ENCODE measurements at regions not wholly inside any gene's neighbourhood (a gene's known extent, or its start where the extent isn't known, plus 50 kb on each side); places are given as distances from the start of the nearest gene placed in this dataset.
A peak's percentile ranks its signal among the peaks of the same experiment; 100 is the strongest.

- 0 out of 4 replicates have a peak, but pooled peaks of 1 of the 2 experiments have one; percentile 15 for TF ChIP-seq NRF1 (conservative IDR thresholded peaks at IDR 0.05 in 1 of 2, IDR thresholded peaks at IDR 0.05 in 1 of 2)
- no peak for TF ChIP-seq ZNF143 (CRISPR knock-in tag; IDR thresholded peaks at IDR 0.05)
- TF ChIP-seq THAP7 (CRISPR knock-in tag; IDR thresholded peaks at IDR 0.05): no peak
- 0 out of 2 replicates have a peak, but pooled peaks have one; percentile 63 for TF ChIP-seq DDX20 (tag; IDR thresholded peaks at IDR 0.05; ENCODE audit: low read depth)
- no peak for TF ChIP-seq KLF1 (tag; IDR thresholded peaks at IDR 0.05)
- TF ChIP-seq VEZF1 (CRISPR knock-in tag; IDR thresholded peaks at IDR 0.05): peak; percentile 31; the same call in 1 of the 2 replicates
- no peak for TF ChIP-seq TFE3 (CRISPR knock-in tag; IDR thresholded peaks at IDR 0.05)
- peak; percentile 90 for TF ChIP-seq ZBTB17 (CRISPR knock-in tag; IDR thresholded peaks at IDR 0.05)
- peak; percentile 95 for TF ChIP-seq TFAP4 (CRISPR knock-in tag; IDR thresholded peaks at IDR 0.05; ENCODE audit: borderline replicate concordance)
- TF ChIP-seq PTTG1 (tag; IDR thresholded peaks at IDR 0.05; ENCODE audit: low read depth): peak; percentile 85
- no peak for TF ChIP-seq HCFC1 (IDR thresholded peaks at IDR 0.05; ENCODE audit: low read depth, low read length)
- no peak for TF ChIP-seq MITF (IDR thresholded peaks at IDR 0.05)
- TF ChIP-seq ARID1B (IDR thresholded peaks at IDR 0.05): peak; percentile 11; the same call in 1 of the 2 replicates
- TF ChIP-seq MAZ (CRISPR knock-in tag; conservative IDR thresholded peaks at IDR 0.05 in 1 of 2, IDR thresholded peaks at IDR 0.05 in 1 of 2): peak; percentile 49 to 71; a peak in 3 of 4 replicates
- TF ChIP-seq ATF3 (IDR thresholded peaks at IDR 0.05): peak; percentile 57; the same call in 1 of the 2 replicates
- no peak for TF ChIP-seq ATF3 (CRISPR knock-in tag; conservative IDR thresholded peaks at IDR 0.05)
- TF ChIP-seq ZBTB1 (CRISPR knock-in tag; IDR thresholded peaks at IDR 0.05; ENCODE audit: borderline replicate concordance, low read depth): no peak
- TF ChIP-seq NR2C2 (CRISPR knock-in tag; IDR thresholded peaks at IDR 0.05): no peak
- TF ChIP-seq NR2C2 (tag; IDR thresholded peaks at IDR 0.05): peak; percentile 71; the same call in 1 of the 2 replicates
- TF ChIP-seq DPF2 (IDR thresholded peaks at IDR 0.05): no peak
Measured at GRCh38 chr9:105064248-105065097, 136.5 kb upstream of the ABCA1 start (continued).

Measured in K562 (cell line).